CD4-positive, alpha-beta T cell treated with Interleukin-12 subunit alpha and Interleukin-12 subunit beta, for 1 hour (primary cell): ENCODE measurements at regions not wholly inside any gene's neighbourhood (a gene's known extent, or its start where the extent isn't known, plus 50 kb on each side); places are given as distances from the start of the nearest gene placed in this dataset.

Source experiments
- DNase-seq: peaks from one replicate; pipeline ENCODE4 v3.0.0-alpha.2; 2020

GRCh38 chrX:22666441-22666840 lies 333.3 kb upstream of the DDX53 start:
- DNase-seq: no peak

- no peak for DNase-seq
Observed at GRCh38 chrX:22674932-22675331, 324.8 kb upstream of the DDX53 start.

- no peak for DNase-seq
Observed at GRCh38 chrX:22686138-22686541, 313.6 kb upstream of the DDX53 start.

GRCh38 chrX:22689290-22689689 lies 310.5 kb upstream of the DDX53 start:
- DNase-seq: no peak

GRCh38 chrX:22690116-22690515 lies 309.6 kb upstream of the DDX53 start:
- DNase-seq: no peak

GRCh38 chrX:22691966-22692565 lies 307.7 kb upstream of the DDX53 start:
- no peak for DNase-seq

- DNase-seq: no peak
Observed at GRCh38 chrX:22698151-22698550, 301.6 kb upstream of the DDX53 start.

GRCh38 chrX:22699581-22700091 lies 300.1 kb upstream of the DDX53 start:
- no peak for DNase-seq

- DNase-seq: no peak
Observed at GRCh38 chrX:22712942-22713341, 286.8 kb upstream of the DDX53 start.

GRCh38 chrX:22730542-22730941 lies 269.2 kb upstream of the DDX53 start:
- DNase-seq: no peak

GRCh38 chrX:22737541-22737940 lies 262.2 kb upstream of the DDX53 start:
- DNase-seq: no peak

GRCh38 chrX:22739276-22739675 lies 260.5 kb upstream of the DDX53 start:
- no peak for DNase-seq

GRCh38 chrX:22740836-22741235 lies 258.9 kb upstream of the DDX53 start:
- no peak for DNase-seq

- DNase-seq: no peak
Observed at GRCh38 chrX:22742174-22742573, 257.6 kb upstream of the DDX53 start.

GRCh38 chrX:22746081-22746480 lies 253.7 kb upstream of the DDX53 start:
- DNase-seq: no peak

- peak; percentile 28 for DNase-seq
Observed at GRCh38 chrX:22748093-22748999, 251.4 kb upstream of the DDX53 start.

- DNase-seq: no peak
Observed at GRCh38 chrX:22758807-22759481, 240.8 kb upstream of the DDX53 start.

GRCh38 chrX:22760513-22761057 lies 239.2 kb upstream of the DDX53 start:
- DNase-seq: no peak

- no peak for DNase-seq
Observed at GRCh38 chrX:22788221-22788620, 211.5 kb upstream of the DDX53 start.

GRCh38 chrX:22795671-22796070 lies 204.1 kb upstream of the DDX53 start:
- no peak for DNase-seq

- no peak for DNase-seq
Observed at GRCh38 chrX:22800360-22800759, 199.4 kb upstream of the DDX53 start.

- DNase-seq: no peak
Observed at GRCh38 chrX:22800806-22801205, 199.0 kb upstream of the DDX53 start.

- DNase-seq: no peak
Observed at GRCh38 chrX:22803353-22803752, 196.4 kb upstream of the DDX53 start.
